ENCODE measurements at regions not wholly inside any gene's neighbourhood (a gene's known extent, or its start where the extent isn't known, plus 50 kb on each side); places are given as distances from the start of the nearest gene placed in this dataset.

DNA sequence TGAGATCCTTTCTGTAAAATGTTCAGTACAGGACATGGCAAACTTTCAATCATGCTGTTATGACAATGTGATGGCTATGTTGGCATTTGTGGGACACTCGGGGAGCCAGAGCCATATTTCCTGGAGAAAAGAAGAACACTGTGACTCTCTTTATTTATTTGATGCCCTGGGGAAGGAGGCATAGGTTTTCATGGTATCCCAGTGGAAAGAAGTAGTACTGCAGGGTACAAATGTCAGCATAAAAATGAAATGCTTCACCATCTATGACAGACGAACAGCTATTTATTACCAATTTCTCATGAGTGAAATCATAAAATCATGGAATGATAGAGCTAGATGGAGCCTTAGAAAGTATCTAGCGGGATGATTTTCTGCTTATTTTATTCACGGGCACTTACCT is 217.1 kb downstream of the COL4A1 start:
- ChIA-PET POLR2A (no interaction called here), CTCF (interaction anchor here (0.7 to 1.3 kb wide), 2 partner anchors 35 to 305 kb away, joined by 3 read pairs; no protein-coding TSS in a partner anchor)
- ATAC-seq (peak; percentile 62 to 64; a peak in 4 of 6 replicates), FAIRE-seq (no peak), DNase-seq (ENCODE audit: low read depth in 1 of 2, low spot score in 1 of 2) (no peak)
- TF ChIP-seq ESRRA (IDR thresholded peaks at IDR 0.05; ENCODE audit: borderline replicate concordance, low read length) (no peak), MYC (IDR thresholded peaks at IDR 0.05; ENCODE audit: borderline replicate concordance, low read length) (no peak), HOXA7 (CRISPR knock-in tag; IDR thresholded peaks at IDR 0.05) (no peak), EHF (CRISPR knock-in tag; IDR thresholded peaks at IDR 0.05) (no peak), CBX2 (IDR thresholded peaks at IDR 0.05; ENCODE audit: borderline replicate concordance, low read depth) (no peak), NR3C1 (IDR thresholded peaks at IDR 0.05) (no peak), PHF8 (IDR thresholded peaks at IDR 0.05; ENCODE audit: borderline replicate concordance, low read depth) (no peak), CEBPB (IDR thresholded peaks at IDR 0.05) (no peak), MAZ (IDR thresholded peaks at IDR 0.05; ENCODE audit: borderline replicate concordance, low read depth, low read length) (no peak)
- TF ChIP-seq, protein P1, sequence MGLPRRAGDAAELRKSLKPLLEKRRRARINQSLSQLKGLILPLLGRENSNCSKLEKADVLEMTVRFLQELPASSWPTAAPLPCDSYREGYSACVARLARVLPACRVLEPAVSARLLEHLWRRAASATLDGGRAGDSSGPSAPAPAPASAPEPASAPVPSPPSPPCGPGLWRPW (IDR thresholded peaks at IDR 0.05) = no peak
- TF ChIP-seq, protein P2, sequence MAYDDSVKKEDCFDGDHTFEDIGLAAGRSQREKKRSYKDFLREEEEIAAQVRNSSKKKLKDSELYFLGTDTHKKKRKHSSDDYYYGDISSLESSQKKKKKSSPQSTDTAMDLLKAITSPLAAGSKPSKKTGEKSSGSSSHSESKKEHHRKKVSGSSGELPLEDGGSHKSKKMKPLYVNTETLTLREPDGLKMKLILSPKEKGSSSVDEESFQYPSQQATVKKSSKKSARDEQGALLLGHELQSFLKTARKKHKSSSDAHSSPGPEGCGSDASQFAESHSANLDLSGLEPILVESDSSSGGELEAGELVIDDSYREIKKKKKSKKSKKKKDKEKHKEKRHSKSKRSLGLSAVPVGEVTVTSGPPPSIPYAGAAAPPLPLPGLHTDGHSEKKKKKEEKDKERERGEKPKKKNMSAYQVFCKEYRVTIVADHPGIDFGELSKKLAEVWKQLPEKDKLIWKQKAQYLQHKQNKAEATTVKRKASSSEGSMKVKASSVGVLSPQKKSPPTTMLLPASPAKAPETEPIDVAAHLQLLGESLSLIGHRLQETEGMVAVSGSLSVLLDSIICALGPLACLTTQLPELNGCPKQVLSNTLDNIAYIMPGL (CRISPR knock-in tag; IDR thresholded peaks at IDR 0.05; ENCODE audit: borderline replicate concordance) = no peak
- H3K4me2 ChIP-seq = no peak overlapping the region
- no peak overlapping the region for H3K27ac ChIP-seq
- no peak overlapping the region for H3K4me3 ChIP-seq
- H3K9me3 ChIP-seq = no peaks in the 10 kb centered on the region
- WGBS (ENCODE audit: missing lambda C conversion rate) = 47% methylated on average over 4 of the region's 4 CpGs
- peaks cover 9% of the 10 kb centered on the region for H3K4me1 ChIP-seq

DNA sequence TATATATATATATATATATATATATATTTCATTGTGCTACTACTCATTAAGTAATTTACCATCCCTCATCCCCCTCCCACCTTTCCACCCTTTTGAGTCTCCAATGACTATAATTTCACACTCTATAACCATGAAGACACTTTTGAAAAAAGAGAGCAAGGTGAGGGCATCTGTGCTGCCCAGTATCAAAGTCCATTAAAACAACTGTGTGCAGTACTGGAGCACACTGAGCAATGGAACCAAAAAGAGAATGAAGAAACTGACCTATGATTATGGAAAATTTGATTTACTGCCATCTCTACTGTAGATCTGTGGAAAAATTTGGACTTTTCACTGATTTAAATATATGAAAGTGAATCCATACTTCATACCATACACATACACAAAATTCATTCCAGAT is 217.9 kb downstream of the COL4A1 start:
- Histone ChIP-seq H3K27ac (no peak overlapping the region), H3K4me2 (no peak overlapping the region), H3K4me3 (no peak overlapping the region), H3K4me1 (peaks cover 2% of the 10 kb centered on the region; the same call in 2 of the 3 replicates), H3K9me3 (no peaks in the 10 kb centered on the region)
- ChIA-PET POLR2A (no interaction called here), CTCF (interaction anchor here (1.3 kb wide), 1 partner anchor 34 kb away, joined by 3 read pairs; no protein-coding TSS in a partner anchor)
- TF ChIP-seq ZFP36 (IDR thresholded peaks at IDR 0.05; ENCODE audit: borderline replicate concordance, partially characterized antibody) (no peak), CHD4 (IDR thresholded peaks at IDR 0.05; ENCODE audit: borderline replicate concordance) (no peak), ZSCAN20 (CRISPR knock-in tag; IDR thresholded peaks at IDR 0.05) (no peak), JUNB (IDR thresholded peaks at IDR 0.05) (no peak), PHF8 (IDR thresholded peaks at IDR 0.05; ENCODE audit: borderline replicate concordance, low read depth) (no peak), NPAS2 (CRISPR knock-in tag; IDR thresholded peaks at IDR 0.05; ENCODE audit: borderline replicate concordance) (no peak), RNF2 (IDR thresholded peaks at IDR 0.05; ENCODE audit: borderline replicate concordance, low read depth) (no peak), GATA3 (IDR thresholded peaks at IDR 0.05; ENCODE audit: borderline replicate concordance) (no peak), EHMT2 (IDR thresholded peaks at IDR 0.05; ENCODE audit: low read depth) (no peak), MAFK (IDR thresholded peaks at IDR 0.05; ENCODE audit: partially characterized antibody) (no peak), TP53 (CRISPR knock-in tag; IDR thresholded peaks at IDR 0.05) (no peak)
- TF ChIP-seq, protein P3, sequence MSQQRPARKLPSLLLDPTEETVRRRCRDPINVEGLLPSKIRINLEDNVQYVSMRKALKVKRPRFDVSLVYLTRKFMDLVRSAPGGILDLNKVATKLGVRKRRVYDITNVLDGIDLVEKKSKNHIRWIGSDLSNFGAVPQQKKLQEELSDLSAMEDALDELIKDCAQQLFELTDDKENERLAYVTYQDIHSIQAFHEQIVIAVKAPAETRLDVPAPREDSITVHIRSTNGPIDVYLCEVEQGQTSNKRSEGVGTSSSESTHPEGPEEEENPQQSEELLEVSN (IDR thresholded peaks at IDR 0.05; ENCODE audit: borderline replicate concordance, low read depth) = no peak
- TF ChIP-seq, protein P1 (IDR thresholded peaks at IDR 0.05) = no peak
- TF ChIP-seq, protein P4, sequence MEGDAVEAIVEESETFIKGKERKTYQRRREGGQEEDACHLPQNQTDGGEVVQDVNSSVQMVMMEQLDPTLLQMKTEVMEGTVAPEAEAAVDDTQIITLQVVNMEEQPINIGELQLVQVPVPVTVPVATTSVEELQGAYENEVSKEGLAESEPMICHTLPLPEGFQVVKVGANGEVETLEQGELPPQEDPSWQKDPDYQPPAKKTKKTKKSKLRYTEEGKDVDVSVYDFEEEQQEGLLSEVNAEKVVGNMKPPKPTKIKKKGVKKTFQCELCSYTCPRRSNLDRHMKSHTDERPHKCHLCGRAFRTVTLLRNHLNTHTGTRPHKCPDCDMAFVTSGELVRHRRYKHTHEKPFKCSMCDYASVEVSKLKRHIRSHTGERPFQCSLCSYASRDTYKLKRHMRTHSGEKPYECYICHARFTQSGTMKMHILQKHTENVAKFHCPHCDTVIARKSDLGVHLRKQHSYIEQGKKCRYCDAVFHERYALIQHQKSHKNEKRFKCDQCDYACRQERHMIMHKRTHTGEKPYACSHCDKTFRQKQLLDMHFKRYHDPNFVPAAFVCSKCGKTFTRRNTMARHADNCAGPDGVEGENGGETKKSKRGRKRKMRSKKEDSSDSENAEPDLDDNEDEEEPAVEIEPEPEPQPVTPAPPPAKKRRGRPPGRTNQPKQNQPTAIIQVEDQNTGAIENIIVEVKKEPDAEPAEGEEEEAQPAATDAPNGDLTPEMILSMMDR (IDR thresholded peaks at IDR 0.05) = no peak
- no peak for FAIRE-seq
- no peak for DNase-seq (ENCODE audit: low read depth in 1 of 2, low spot score in 1 of 2)
- ATAC-seq = no peak

Data from A549 (cell line).